Stimulated activated CD8-positive, alpha-beta memory T cell treated with anti-CD3 and anti-CD28 coated beads, Interleukin-7, amount 100 ng/mL, for 1 hour (primary cell): ENCODE measurements at regions not wholly inside any gene's neighbourhood (a gene's known extent, or its start where the extent isn't known, plus 50 kb on each side); places are given as distances from the start of the nearest gene placed in this dataset.

ENCODE experiments used
- DNase-seq, 2 donors: peaks; one replicate each; pipeline ENCODE4 v3.0.0-alpha.2; 2020; ENCODE audit warnings: low read depth in 2 of 2

DNA sequence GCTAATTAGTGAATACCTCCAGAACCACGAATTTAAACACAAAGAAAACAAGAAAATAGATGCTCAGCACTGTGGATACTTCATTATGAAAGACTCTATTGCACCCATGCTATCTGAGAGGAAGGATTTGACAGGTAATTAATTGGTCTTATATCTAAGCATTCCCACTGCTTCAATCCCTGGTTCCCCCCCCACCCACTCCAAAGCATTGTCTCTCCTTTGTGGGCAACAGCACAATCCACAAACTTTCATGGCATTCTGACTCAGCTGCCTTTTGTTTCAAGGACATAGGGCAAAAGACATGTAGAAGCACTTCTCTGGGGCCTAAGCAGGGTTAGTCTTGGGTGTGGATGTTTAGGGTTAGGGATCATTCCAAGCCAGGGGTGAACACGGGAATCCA, 551.4 kb downstream of the BUD13 start:
- DNase-seq: no peak

GRCh38 chr11:116219171-116219635, 553.6 kb downstream of the BUD13 start:
- no peak for DNase-seq

- no peak for DNase-seq
Observed at GRCh38 chr11:116217441-116217840, 555.3 kb downstream of the BUD13 start.

DNA sequence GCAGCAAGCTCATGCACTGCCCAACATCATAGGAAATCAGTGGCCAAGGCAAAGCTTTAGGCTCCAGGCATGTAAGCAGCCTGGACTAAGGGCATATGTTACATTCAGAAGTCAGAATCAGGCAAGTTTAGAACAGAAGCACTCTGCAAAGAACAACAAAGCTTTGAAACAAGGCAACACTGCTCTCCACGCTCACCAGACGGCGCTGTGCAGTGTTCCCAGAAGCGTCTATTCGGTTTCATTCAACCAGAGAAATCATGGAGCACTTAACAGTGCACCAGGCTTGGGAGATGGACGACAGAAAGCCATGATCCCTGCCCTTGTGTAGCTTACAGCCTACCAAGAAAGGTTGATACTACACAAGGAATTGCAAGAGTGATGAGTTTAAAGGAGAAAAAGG, 555.8 kb downstream of the BUD13 start:
- no peak for DNase-seq

- DNase-seq: no peak
Observed at GRCh38 chr11:116215471-116216113, 557.2 kb downstream of the BUD13 start.

- DNase-seq: no peak
Observed at GRCh38 chr11:116211147-116211546, 561.6 kb downstream of the BUD13 start.

GRCh38 chr11:116210663-116211062, 562.1 kb downstream of the BUD13 start:
- no peak for DNase-seq

DNA sequence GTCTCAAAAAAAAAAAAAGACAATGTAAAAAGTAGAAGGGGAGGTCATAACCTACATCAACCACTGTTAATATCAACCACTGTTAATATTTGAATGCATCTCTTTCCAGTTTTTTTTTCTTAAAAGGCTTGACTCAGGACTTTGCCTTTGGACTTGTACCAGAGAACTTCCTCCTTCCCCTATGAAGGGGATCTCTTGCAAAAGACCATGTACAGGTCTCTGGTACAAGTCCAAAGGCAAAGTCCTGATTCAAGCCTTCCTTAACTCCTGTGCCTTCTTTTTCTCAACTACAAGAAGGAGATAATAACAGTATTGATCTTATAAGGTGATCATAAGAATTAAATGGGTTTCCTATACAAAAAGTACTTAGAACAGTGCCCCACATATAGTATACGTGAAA, 563.5 kb downstream of the BUD13 start:
- DNase-seq: no peak

- DNase-seq: no peak
Observed at GRCh38 chr11:116207421-116208141, 565.2 kb downstream of the BUD13 start.

DNA sequence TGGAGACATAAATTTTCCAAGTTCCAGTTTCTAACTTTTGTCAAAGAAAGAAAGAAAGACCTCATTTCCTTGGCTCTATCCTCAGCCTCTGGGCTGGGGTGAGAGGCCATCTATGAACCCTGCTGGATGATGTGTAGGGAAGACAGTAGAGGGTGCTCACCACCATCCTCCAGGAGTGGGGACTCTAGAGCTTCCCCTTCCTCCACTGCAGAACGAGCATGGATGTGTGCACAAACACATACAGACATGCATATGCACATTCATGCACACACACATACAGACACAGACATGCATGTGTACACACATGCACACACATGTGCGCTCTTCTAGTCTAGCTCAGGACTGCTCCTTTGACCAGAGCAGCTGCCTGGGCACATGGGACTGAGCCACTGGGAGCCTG, 565.8 kb downstream of the BUD13 start:
- no peak for DNase-seq

GRCh38 chr11:116202922-116203321, 569.9 kb downstream of the BUD13 start:
- DNase-seq: no peak

GRCh38 chr11:116200564-116200963, 572.2 kb downstream of the BUD13 start:
- DNase-seq: no peak

- no peak for DNase-seq
Observed at GRCh38 chr11:116199182-116199581, 573.6 kb downstream of the BUD13 start.

- no peak for DNase-seq
Observed at GRCh38 chr11:116194156-116194904, 578.5 kb downstream of the BUD13 start.

GRCh38 chr11:116193321-116194131, 579.3 kb downstream of the BUD13 start:
- DNase-seq: no peak

- DNase-seq: no peak
Observed at GRCh38 chr11:116192509-116193210, 580.1 kb downstream of the BUD13 start.

GRCh38 chr11:116190861-116191260, 581.9 kb downstream of the BUD13 start:
- no peak for DNase-seq

DNA sequence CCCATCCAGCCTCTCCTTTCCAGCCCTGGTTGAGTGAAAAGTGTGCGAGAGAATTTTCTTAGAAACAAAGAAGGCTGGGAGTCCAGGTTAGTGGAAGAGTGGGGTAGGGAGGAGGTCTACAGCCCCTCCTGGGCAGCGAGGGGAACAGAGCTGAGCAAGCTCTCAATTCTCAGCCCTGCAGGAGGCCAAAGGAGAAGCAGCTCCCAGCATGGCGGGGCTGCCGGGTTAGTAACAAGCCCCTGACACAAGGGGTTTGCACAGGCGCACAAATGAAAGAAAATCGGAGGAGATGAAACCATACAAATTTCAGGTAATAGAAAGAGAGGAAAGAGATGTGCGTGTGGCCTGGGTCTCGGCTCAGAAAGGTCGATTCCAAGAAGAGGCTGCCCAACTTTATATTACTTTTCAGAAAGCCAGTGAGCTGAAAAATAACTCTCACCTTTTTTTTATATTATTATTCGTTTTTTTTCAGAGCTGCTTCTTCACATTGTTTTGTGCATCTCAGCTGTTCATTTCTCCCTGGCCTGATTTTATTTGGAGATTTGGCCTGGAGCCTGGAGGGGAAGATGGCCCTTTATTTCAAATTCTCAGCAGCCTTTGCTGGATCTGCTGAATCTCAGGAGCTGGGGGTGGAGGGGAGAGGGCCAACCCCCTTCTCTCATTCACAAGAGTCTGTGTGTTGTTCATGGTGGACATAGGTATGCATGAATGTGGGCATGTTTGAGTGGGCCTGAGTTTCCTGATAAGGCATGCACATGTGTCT, 583.2 kb downstream of the BUD13 start:
- DNase-seq: no peak

DNA sequence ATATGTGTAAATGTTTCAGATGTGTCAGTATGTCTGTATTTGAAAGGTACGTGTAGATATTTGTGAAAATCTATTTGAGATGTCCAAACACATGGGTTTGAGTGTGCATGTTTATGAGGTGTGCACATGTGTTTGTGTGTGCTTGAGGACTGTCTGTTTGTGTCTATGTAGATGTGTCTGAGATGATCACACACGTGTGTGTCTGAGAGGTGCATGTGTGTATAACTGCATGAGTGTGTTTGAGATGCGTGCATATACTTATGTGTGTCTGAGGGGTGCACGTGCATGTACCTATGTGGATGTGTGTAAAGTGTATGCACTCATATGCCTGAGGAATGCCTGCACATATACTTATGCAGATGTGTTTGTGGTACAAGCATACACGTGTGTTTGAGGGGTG, 584.4 kb downstream of the BUD13 start:
- no peak for DNase-seq

GRCh38 chr11:116187026-116187425, 585.8 kb downstream of the BUD13 start:
- no peak for DNase-seq

DNA sequence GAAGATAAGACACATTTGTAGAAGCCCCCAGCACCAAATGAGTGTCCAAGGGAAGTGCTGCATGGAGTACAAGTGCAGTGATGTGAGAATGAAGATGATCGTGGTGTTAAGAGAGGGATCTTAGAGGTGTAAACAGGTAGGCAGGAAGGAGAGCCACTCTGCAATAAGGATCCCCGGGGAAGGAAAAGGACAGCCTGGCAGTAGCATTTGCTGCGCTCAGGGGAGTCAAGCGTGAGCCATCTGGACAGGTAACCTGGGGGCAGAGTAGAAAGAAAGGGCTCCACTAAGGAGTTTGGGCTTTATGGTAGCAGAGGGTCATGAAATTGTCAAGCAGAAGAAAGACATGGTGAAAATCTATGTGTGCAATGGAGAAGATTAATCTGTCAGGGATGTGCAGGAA, 587.2 kb downstream of the BUD13 start:
- DNase-seq: no peak
